Stimulated activated naive CD8-positive, alpha-beta T cell treated with anti-CD3 and anti-CD28 coated beads, Interleukin-15, amount 100 ng/mL, for 72 hours (primary cell): ENCODE measurements at regions not wholly inside any gene's neighbourhood (a gene's known extent, or its start where the extent isn't known, plus 50 kb on each side); places are given as distances from the start of the nearest gene placed in this dataset.

Experiments
- ATAC-seq: fragments of 150-1000 bp; cut with Tn5 transposase; 2 replicates; pipeline ENCODE4 v1.10.0; 2021; ENCODE audit warnings: mild to moderate bottlenecking, moderate library complexity
- DNase-seq, 2 donors: peaks; one replicate each; pipeline ENCODE4 v3.0.0; 2021 to 2022
- H3K27ac Mint-ChIP-seq, 2 donors: one replicate each; pipeline ENCODE4 v1.8.0; 2022; ENCODE audit warnings: mild to moderate bottlenecking in 2 of 2, mixed read lengths in 2 of 2, moderate library complexity in 2 of 2
- H3K27me3 Mint-ChIP-seq: one replicate; pipeline ENCODE4 v1.8.0; 2022; ENCODE audit warnings: mixed read lengths
- H3K4me1 Mint-ChIP-seq: one replicate; pipeline ENCODE4 v1.8.0; 2022; ENCODE audit warnings: mild to moderate bottlenecking, mixed read lengths
- H3K4me3 Mint-ChIP-seq, 2 donors: one replicate each; pipeline ENCODE4 v1.8.0; 2022; ENCODE audit warnings: mild to moderate bottlenecking in 2 of 2, mixed read lengths in 2 of 2, moderate library complexity in 1 of 2
- H3K9me3 Mint-ChIP-seq, 2 donors: one replicate each; pipeline ENCODE4 v1.8.0; 2022; ENCODE audit warnings: mixed read lengths in 2 of 2

DNA sequence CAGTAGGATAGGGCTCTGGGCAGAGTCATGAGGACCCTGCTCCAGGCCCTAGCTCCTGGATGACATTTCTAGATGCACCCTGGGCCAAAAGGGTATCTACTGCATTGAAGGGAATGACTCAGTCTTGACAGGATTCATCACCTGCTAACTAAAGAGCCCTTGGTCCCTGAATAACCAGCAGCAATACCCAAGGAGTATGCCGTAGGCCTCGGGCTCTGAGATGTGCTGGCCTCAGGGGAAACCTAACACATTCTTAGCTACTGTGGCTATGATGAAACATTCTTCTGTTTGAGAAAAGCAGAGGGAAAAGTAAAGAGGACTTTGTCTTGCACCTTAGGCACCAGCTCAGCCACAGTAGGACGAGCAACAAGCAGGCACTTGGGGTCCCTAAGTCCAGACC, 89.5 kb upstream of the SLC1A1 start:
- peaks cover 23 to 35% of the 10 kb centered on the region in 2 donors for H3K9me3 Mint-ChIP-seq
- ATAC-seq (no peak), DNase-seq (no peak)
- H3K27me3 Mint-ChIP-seq, result no peaks in the 10 kb centered on the region
- no peak overlapping the region for H3K27ac Mint-ChIP-seq
- no peak overlapping the region for H3K4me3 Mint-ChIP-seq
- no peaks in the 10 kb centered on the region for H3K4me1 Mint-ChIP-seq

DNA sequence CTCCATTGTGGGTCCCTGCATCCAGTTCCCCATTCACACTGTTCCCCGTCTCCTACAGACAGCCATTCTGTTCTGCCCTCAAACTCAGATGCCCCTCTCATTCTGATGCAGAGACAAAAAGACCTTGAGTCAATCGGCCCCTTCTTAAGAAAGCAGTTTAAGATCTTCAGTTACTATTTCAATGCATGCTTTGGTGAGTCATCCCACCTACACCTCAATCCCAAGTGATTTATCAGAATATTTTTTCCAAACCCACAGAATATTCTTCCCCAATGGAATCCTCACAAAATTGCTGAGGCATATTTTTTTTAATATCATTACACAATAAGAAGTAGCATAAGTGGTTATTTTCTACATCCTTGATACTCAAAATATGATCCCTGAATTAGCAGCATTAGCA, 92.4 kb upstream of the SLC1A1 start:
- no peaks in the 10 kb centered on the region for H3K4me1 Mint-ChIP-seq

DNA sequence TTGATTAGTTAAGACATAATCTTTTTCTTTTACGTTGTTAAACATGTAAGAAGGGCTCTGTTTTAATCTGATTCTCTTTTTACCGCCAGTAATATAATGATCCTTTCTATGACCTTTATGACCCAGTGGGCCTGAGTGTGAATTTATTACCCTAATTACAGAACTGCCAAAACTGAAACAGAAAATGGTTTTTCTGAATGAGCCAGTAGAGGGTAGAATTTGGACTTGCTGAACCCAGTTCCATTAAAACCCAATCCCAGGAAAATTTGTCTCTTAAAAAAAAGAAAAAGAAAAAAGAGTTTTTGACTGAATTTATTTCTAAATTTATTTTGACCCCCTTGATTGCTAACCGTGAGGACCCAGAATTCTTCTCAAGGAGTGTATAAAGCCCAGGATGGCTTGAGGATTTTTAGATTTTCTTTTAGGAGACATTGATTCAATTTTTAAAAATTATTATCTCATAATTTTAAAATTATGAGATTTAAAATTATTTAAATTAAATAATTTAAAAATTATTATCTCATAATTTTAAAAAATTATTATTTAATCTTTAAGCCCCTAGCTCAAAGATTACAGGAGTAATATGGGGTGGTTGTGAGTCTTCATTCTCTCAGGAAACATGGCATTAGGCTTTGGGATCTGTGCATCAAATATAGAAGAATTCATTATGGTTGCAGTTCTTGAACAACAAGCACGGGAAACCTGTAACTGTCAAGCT, 94.1 kb upstream of the GLIS3 start:
- ATAC-seq, result no peak
- no peaks in the 10 kb centered on the region for H3K4me1 Mint-ChIP-seq
- no peaks in the 10 kb centered on the region for H3K9me3 Mint-ChIP-seq
- peak overlapping the region in 1 of 2 donors; percentile 22 for H3K27ac Mint-ChIP-seq
- DNase-seq, result no peak
- no peaks in the 10 kb centered on the region for H3K27me3 Mint-ChIP-seq
- H3K4me3 Mint-ChIP-seq, result no peak overlapping the region

More for the DNA sequence above, 92.4 kb upstream of the SLC1A1 start:
- H3K4me3 Mint-ChIP-seq, result no peak overlapping the region
- no peaks in the 10 kb centered on the region for H3K27me3 Mint-ChIP-seq
- DNase-seq, result no peak
- peaks cover 10 to 17% of the 10 kb centered on the region in 2 donors for H3K9me3 Mint-ChIP-seq
- no peak for ATAC-seq
- no peak overlapping the region for H3K27ac Mint-ChIP-seq

DNA sequence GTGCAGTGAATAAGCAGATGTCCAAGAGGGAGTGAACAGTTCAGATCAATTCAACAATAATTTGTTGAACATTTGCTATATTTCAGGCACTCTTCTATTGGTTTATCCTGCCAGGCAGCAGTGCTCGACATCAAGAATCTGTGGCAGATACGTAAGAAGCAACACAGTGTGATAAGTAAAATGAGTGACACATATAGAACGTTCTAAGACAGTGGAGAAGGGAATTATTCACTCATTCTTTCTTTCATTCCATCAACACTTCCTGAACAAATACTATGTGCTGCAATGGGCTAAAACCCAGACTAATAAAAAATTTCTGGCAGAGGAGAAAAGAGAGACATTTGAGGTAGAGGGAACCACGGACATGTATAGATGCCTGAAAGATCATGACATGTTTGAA, 89.9 kb upstream of the GLIS3 start:
- Mint-ChIP-seq H3K27ac (no peak overlapping the region), H3K4me1 (no peaks in the 10 kb centered on the region), H3K4me3 (no peak overlapping the region), H3K27me3 (no peaks in the 10 kb centered on the region), H3K9me3 (no peaks in the 10 kb centered on the region)
- DNase-seq, result no peak
- no peak for ATAC-seq

DNA sequence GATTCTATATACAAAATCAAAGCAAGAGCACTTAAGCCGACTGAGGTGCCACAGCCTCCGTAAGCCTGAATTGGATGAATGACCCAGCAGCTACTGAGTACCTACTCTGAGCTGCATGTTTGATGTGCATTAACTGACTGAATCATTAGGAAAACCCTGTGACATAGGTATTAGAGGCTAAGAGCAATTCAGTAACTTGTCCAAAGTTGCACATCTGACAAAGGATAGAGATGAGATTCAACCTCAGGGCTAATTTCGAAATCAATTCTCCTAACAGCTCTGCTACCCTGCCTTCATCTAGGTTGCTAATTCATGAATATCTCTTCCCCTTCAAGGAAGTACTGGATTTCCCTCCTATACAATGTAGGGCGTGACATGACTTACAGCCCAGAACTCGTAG, 89.1 kb upstream of the GLIS3 start:
- DNase-seq, result no peak
- H3K27ac Mint-ChIP-seq, result no peak overlapping the region
- no peak overlapping the region for H3K4me3 Mint-ChIP-seq
- H3K9me3 Mint-ChIP-seq, result no peaks in the 10 kb centered on the region
- H3K4me1 Mint-ChIP-seq, result no peaks in the 10 kb centered on the region
- no peaks in the 10 kb centered on the region for H3K27me3 Mint-ChIP-seq
- no peak for ATAC-seq

DNA sequence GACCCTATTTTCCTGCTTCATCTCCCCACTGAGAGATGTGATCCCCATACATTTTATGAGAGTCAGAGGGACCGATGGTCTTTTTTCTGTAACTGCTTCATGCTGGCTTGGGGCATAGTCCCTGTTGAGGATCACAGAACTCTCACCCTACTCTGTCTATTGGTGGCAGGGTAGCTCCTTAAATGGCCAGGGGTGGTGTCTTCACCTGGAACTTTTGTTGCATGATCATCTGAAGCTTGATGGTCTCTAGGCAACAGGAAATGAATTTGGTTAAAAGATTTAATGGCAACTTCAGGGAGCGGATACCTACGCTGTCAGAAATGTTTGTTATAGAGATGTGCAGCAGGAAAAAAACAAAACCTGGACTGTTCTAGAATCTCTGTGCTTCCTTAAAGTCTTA, 87.0 kb upstream of the GLIS3 start:
- H3K9me3 Mint-ChIP-seq, result no peaks in the 10 kb centered on the region
- H3K27me3 Mint-ChIP-seq, result no peaks in the 10 kb centered on the region
- ATAC-seq (no peak), DNase-seq (no peak)
- no peak overlapping the region for H3K4me3 Mint-ChIP-seq
- no peaks in the 10 kb centered on the region for H3K4me1 Mint-ChIP-seq
- no peak overlapping the region for H3K27ac Mint-ChIP-seq

DNA sequence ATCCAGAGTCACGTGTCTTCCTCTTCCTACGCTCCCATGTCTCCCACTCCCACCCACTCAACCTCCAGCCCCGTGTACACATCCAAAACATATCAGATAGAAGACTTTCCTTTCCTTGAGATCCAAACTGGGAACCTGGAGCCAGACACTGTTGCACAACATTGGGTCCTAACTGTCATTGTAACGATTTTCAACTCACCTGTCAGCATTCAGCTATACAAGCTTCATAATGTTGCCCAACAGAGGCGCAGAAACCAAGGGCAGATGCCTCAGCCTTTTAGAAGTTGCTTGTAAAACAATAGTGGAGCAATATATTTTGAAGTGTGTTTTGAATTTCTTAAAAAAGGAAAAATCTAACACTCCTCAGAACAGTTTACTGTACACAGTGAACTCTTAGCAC, 84.9 kb upstream of the GLIS3 start:
- H3K9me3 Mint-ChIP-seq, result no peaks in the 10 kb centered on the region
- H3K27ac Mint-ChIP-seq, result peak overlapping the region in 1 of 2 donors; percentile 23
- H3K4me1 Mint-ChIP-seq, result no peaks in the 10 kb centered on the region
- DNase-seq, result no peak
- no peak for ATAC-seq
- no peaks in the 10 kb centered on the region for H3K27me3 Mint-ChIP-seq
- no peak overlapping the region for H3K4me3 Mint-ChIP-seq

DNA sequence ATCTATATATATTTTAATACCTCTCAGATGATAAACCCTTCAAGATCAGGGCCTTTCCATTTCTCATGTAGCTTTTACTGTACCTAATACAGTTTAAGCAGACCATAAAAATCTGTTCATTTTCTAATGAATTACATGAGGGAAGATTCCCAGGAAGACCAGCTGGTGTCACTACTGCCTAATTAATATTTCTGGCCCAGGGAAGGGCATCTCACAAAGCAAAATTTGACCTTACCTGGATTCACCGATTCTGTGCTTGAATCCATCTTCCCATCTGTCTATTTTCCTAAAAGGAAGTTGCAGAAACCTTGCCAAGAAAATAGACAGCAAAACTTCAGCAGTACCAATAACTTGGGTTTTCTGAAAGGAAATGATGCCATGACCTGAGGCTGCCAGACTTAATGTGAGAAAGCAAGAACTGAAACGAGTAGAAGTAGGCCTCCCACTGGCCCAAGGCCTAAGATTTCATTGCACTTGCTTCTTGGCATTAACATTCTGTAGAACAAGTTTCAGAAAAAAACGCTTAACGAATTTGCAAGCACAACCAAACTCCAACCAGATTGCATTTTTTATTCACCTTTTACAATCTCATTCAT, 83.0 kb upstream of the GLIS3 start:
- DNase-seq (no peak), ATAC-seq (no peak)
- Mint-ChIP-seq H3K27me3 (no peaks in the 10 kb centered on the region), H3K4me1 (no peaks in the 10 kb centered on the region), H3K9me3 (no peaks in the 10 kb centered on the region), H3K4me3 (no peak overlapping the region), H3K27ac (no peak overlapping the region)

DNA sequence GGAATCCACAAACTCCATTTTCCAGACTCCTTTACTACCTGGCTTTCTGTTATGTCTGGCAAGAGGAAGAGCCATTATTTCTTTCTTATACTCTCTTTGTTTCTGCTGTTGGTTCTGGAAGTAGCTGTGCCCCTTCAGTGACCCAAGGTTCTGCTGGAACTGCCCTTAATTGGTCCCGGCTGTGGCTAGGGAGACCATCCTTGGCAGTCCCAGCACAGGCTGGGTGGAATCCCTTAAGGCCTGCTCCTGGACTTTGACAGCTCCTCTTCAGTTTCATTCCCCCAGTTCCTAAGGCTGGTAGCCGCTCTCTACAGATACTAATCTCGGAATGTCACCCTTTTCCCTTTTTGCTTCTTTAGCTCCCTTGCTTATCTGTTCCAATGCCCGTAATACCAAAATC, 81.9 kb upstream of the GLIS3 start:
- Mint-ChIP-seq H3K9me3 (no peaks in the 10 kb centered on the region), H3K4me1 (no peaks in the 10 kb centered on the region), H3K27ac (no peak overlapping the region), H3K4me3 (no peak overlapping the region), H3K27me3 (no peaks in the 10 kb centered on the region)
- no peak for ATAC-seq
- no peak for DNase-seq

DNA sequence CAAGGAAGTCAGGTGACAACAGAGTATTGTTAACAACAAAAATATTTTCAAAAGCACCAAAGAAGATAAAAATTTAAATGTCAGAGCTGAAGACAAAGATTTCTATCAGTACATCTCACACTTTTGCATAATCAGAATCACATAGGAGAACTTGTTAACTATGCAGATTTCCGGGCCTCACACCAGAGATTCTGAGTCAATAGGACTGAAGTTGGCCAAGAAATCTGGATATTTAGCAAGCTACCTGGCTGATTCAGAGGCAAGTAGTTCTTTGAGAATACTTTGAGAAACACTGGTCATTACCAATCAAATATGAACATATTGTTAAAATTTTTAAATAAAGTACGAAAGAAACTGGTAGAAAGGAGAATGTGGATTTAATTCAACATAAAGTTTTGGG, 80.5 kb upstream of the GLIS3 start:
- Mint-ChIP-seq H3K27me3 (peaks cover 8% of the 10 kb centered on the region), H3K9me3 (no peaks in the 10 kb centered on the region), H3K4me3 (no peak overlapping the region), H3K27ac (no peak overlapping the region), H3K4me1 (no peaks in the 10 kb centered on the region)
- ATAC-seq (no peak), DNase-seq (no peak)

DNA sequence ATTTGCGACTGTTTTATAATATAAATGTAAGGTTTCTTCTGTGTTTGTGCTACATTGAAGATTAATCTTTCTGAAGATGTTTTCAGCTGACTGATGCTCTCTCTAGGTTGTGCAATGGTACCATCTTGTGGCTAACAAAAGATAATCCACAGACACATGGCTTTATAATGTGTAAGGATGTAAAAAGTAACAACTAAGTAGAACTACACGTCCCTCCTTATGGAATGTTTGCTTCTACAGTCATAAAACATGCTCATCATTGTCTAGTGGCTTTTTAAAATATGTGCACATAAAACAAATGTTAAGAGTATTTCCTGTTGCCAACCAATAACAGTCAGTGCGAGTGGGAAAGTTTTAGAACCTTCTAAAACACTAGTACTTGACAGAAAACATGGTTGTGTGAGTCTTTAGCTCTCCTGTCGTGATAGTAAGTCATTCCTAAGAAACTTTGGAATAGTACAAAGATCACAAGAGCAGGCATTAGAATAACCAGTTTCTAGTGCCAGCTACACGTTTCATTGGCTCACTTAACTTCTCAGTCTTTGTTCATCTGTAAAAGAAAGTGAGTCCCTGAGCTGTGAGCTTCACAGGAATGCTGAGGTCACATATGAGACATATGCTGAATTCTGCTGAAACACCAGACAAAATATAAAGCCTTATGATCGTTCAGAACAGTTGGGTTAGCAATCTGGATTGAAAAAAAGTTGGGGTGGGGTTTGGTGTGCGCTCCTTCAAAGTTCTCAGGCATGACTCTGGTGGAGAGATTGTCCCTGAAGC, 75.7 kb upstream of the GLIS3 start:
- peaks cover 15% of the 10 kb centered on the region for H3K27me3 Mint-ChIP-seq
- DNase-seq (no peak), ATAC-seq (no peak)
- no peak overlapping the region for H3K4me3 Mint-ChIP-seq
- no peaks in the 10 kb centered on the region for H3K9me3 Mint-ChIP-seq
- no peak overlapping the region for H3K27ac Mint-ChIP-seq
- no peaks in the 10 kb centered on the region for H3K4me1 Mint-ChIP-seq

DNA sequence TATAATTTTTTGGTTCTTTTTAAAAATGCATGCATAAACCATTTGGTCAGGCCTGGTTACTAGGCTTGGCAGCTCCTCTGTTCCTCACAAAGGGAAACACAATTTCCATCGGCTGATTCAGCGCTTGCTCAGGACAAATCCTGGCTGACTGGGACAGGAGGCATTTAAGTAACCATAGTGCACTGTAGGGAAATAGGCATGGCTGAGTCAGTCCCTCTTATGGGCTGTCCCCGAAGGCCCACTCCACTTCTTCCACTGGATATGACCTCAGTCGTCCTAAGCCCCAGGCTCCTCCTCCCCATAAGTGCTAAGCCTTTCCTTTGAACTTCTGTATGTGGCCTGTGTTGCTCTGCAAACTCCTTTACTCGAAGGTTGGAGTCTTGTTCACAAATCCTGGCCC, 71.2 kb upstream of the GLIS3 start:
- no peak for ATAC-seq
- DNase-seq, result no peak
- no peaks in the 10 kb centered on the region for H3K4me1 Mint-ChIP-seq
- H3K27ac Mint-ChIP-seq, result no peak overlapping the region
- H3K9me3 Mint-ChIP-seq, result no peaks in the 10 kb centered on the region
- H3K27me3 Mint-ChIP-seq, result peaks cover 12% of the 10 kb centered on the region
- H3K4me3 Mint-ChIP-seq, result no peak overlapping the region

DNA sequence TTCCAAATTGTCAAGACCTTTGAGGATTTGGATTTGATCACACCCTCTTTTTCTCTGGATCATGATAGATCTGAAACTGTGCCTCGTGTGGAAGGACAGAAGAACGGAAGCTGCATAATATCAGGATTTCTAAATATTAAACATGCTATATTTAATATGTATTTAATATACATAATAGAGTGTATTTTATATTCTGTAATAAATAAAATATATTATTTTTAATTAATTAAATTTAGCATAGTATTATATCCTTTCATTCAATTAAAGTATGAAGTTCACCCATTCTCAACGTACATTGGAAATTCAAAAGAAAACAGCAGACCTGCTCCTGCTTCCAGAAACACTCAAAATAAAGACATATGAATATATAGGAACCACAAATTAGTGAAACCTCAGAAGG, 70.6 kb upstream of the GLIS3 start:
- DNase-seq (no peak), ATAC-seq (no peak)
- Mint-ChIP-seq H3K4me1 (peaks cover 4% of the 10 kb centered on the region), H3K4me3 (no peak overlapping the region), H3K9me3 (no peaks in the 10 kb centered on the region), H3K27ac (no peak overlapping the region), H3K27me3 (peaks cover 6% of the 10 kb centered on the region)

DNA sequence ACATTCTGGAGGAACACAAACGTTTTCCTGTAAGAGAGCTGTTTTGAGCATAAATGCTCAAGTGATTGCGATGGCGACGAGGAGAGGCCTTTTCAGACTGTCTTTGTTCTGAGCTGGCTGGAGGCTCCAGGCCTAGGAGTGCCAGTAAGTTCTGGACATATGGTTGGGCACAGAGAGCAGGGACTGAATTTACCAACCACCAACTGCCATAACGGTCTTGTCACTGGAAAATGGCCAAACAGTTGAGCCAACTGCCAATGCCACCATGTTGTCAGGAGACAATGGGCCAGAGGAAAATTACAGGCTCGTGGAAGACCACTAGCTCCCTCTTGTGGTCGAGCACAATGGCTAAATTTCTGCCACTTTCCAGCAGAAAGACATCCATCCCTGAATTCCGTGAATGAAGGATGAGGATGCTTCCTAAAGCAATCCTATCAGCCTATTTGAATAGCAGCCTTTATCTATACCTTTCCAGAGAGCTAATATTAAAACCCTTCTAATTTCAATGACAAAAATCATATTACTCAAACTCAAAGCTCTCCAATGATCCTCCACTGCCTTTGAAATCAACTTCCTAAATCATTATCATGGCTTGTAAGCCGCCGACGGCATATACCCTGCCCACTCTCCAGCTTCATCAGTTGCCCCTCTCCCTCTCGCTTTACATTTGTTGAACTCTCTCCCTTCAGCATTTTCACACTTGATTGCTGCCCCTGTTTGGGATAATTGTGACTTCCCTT, 66.9 kb upstream of the GLIS3 start:
- peak; percentile 20 to 39 for DNase-seq
- no peaks in the 10 kb centered on the region for H3K9me3 Mint-ChIP-seq
- no peak overlapping the region for H3K4me3 Mint-ChIP-seq
- no peak for ATAC-seq
- no peaks in the 10 kb centered on the region for H3K27me3 Mint-ChIP-seq
- peaks cover 10% of the 10 kb centered on the region for H3K4me1 Mint-ChIP-seq
- no peak overlapping the region for H3K27ac Mint-ChIP-seq

DNA sequence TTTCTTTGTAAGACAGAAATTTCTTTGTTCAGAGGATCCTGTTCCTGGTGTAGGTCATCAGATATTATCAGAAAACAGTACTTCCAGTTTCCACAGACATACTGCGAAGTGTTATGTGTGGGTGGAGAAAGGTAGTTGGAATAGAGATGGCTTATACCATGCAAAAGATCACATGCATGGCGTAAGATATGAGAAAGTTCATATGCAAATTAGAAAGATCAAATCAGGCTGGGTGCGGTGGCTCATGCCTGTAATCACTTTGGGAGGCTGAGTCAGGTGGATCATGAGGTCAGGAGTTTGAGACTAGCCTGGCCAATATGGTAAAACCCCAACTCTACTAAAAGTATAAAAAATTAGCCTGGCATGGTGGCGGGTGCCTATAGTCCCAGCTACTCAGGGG, 65.2 kb upstream of the GLIS3 start:
- no peak overlapping the region for H3K4me3 Mint-ChIP-seq
- H3K9me3 Mint-ChIP-seq, result no peaks in the 10 kb centered on the region
- no peaks in the 10 kb centered on the region for H3K27me3 Mint-ChIP-seq
- H3K27ac Mint-ChIP-seq, result no peak overlapping the region
- H3K4me1 Mint-ChIP-seq, result peaks cover 10% of the 10 kb centered on the region
- ATAC-seq (peak; percentile 77), DNase-seq (peak in 1 of 2 donors; percentile 17)

DNA sequence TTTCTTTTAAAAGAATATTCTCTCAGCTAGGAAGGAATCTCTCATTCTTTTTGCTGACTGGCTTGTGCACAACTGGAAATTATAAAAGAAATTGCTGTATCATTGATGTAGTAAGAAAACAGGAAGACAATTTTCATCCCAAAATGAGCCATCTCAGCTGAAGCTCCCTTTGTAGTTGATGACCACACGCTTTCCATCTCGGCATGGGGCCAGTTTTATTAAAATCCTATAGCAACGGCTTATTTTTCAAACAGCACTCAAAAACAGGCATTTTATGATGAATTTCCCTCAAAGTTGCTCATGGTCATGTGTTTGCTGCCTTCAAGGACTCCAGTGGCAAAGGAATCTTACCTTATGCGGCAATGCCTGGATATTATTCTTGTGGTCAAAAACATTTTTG, 62.4 kb upstream of the GLIS3 start:
- DNase-seq (no peak), ATAC-seq (no peak)
- H3K9me3 Mint-ChIP-seq, result no peaks in the 10 kb centered on the region
- H3K27me3 Mint-ChIP-seq, result peaks cover 4% of the 10 kb centered on the region
- H3K4me3 Mint-ChIP-seq, result no peak overlapping the region
- no peak overlapping the region for H3K27ac Mint-ChIP-seq
- peaks cover 10% of the 10 kb centered on the region for H3K4me1 Mint-ChIP-seq
